HG03565 (cell line): ENCODE measurements at regions not wholly inside any gene's neighbourhood (a gene's known extent, or its start where the extent isn't known, plus 50 kb on each side); places are given as distances from the start of the nearest gene placed in this dataset.

Experiments
- ATAC-seq: cut with Tn5 transposase; IDR thresholded peaks from one replicate; pipeline ENCODE4 v1.9.1; 2021; ENCODE audit warnings: mild to moderate bottlenecking, moderate library complexity; ENCODE audit not compliant: unreplicated experiment

GRCh38 chr11:134516529-134516928 is 104.5 kb upstream of the B3GAT1 start:
- no peak for ATAC-seq

- no peak for ATAC-seq
Observed at GRCh38 chr11:134515081-134515960, 103.3 kb upstream of the B3GAT1 start.

GRCh38 chr11:134514354-134514951 is 102.4 kb upstream of the B3GAT1 start:
- no peak for ATAC-seq

DNA sequence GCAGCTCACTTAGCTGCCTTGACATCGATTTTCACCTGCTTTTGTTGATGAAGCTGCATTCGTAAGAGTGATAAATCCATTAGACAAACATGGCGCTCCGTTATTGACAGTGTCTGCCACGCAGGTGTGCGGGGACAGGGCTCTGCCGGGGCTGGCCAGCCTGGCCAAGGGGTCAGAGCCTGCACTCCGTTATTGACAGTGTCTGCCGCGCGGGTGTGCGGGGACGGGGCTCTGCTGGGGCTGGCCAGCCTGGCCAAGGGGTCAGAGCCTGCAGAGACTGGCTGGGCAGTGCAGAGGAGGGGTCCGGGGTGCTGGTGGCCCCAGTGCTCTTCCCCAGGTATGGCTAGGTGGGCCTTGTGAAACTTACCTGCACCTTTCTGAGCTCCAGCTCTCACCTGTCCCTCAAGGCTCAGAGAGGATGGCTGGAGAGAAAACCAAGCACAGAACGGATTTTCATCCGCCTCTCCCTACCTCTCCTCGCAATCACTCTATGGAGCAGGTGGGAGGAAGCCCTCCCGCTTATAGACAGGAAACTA is 101.6 kb upstream of the B3GAT1 start:
- ATAC-seq, result no peak

DNA sequence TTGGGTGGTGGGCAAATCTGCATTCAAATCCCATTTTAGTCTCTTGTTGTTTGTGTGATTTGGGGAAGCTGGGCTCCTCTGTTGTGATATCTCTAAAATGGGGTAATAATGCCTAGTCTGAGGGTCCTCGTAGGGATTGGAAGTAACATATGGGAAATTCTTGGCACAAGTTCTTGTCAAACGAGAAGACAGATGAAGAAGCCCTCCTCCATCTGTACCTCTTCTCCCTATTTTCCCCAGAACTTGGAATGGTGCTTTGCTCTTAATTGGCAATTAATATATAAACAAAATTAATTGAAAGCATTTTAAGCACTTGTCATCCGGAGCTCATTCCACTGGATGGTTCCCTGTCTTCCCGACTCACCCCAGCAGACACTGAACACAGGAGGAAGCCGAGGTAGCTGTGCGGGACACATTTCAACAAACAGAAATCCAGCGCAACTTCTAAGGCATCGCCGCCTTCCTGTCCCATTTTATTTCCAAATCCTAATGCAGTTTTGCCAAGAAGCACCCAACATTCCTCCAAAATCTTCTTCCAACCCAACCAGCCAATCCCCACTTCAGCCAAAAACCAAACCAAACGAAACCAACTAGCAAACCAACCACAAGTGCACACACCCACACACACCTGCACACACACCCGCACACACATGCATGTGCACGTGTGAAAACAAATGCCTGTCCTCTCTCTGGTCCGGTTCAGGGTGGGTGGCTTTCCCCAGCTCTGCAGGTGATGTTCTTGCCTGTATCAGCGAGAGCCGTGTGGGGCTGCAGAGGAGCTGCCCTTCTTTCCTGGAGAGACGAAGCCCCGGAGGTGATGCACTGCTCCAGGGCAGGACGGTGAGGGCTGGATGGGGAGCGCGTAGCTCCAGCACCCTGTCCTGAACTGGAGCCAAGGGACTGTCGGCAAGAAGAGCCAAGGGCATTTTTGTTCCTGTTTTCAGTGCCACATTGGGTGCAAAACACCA is 100.8 kb upstream of the B3GAT1 start:
- ATAC-seq, result no peak

GRCh38 chr11:134512061-134512460 is 100.0 kb upstream of the B3GAT1 start:
- no peak for ATAC-seq

DNA sequence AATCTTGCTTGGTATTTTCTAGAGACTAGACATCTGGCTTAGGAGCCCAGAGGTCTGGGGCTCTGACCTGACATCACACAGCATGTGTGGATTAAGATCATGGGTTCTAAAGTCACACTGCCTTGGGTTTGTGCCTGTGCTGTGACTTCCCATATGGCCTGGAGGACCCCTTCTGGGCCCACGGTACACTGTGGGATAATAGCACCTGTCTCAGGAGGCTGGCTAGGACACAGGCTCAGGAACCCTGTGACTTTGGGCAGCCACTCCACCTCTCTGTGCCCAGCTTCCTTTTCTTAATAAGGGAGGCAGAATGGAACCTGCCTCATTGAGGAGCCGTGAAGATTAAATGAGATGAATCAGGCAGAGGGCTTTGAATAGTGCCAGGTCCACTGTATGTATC is 99.2 kb upstream of the B3GAT1 start:
- no peak for ATAC-seq

- ATAC-seq, result no peak
Observed at GRCh38 chr11:134510233-134511040, 98.4 kb upstream of the B3GAT1 start.

DNA sequence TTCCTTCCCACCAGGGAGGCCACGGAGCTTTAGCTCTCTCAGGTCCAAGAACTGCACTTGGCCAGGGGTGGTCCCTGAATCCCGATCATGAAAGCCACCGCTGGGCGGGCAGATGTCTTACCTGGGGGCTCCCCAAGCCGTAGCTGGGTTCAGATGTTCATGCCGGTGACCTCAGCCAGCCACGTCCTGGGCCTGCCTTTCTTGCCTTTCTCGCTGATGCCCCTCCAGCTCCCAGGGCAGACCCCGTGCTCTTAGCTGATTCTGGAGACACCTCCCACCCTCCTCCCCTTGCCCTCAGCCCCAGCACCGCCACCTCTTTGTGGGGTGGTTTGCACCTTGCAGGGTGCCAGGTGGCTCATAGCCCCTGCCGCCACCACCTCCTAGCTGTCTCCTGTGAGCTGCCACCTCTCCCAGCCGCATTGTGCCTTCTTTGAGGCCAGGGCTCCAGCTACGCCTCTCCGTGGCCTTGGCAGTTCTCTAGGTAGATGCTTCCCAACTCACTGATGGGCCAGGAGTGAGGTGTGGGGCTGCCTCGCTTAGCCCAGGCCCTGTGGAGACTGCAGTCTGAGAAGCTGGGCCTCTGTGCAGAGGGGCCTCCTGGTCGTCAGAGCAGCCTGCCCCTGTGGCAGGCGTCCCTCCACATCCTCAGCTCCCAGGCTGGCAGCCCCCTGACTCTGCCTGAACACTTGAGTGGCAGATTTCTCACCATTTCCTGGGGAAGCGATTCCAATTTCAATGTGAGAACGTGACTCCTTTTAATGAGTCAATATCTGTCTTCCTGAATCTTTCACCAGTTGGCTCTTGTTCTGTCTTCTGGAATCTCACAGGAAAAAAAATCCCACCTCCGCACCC is 97.6 kb upstream of the B3GAT1 start:
- no peak for ATAC-seq

DNA sequence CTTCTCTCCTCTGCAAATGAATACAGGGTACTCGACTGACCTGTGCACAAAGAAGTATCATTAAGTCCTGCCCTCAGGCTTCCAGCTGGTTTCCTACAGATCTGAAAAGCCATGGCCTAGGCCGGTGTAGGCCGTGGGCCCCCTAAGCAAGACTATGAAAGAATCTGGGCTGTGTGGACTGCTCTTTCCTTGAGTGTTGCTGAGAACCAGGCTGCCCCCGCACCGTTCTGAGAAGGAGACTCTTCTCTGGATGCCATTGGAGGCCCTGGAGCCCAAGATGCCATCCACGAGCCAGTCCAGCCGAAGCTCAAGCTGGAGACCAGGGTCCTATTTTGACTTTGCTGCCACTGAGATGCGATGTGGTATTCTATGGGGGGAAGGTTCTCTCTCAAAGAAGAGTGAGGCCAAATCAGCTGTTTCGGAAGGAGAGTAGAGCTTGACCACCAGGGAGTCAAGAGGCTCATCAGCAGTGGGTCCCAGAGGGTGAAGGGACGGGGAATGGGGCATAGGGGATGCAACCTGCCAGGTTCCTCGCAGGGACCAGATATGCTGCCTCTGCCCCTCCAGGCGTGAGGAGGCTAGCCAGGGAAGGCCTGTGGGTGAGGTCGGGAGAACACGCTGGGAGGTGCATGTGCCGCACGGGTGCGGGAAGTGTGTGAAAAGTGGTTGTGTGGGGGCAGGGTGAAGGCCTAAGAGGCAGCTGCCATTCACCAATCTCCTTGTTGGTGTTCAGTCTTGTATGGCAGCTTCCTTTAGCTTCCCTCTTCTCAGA is 96.4 kb upstream of the B3GAT1 start:
- ATAC-seq, result no peak

DNA sequence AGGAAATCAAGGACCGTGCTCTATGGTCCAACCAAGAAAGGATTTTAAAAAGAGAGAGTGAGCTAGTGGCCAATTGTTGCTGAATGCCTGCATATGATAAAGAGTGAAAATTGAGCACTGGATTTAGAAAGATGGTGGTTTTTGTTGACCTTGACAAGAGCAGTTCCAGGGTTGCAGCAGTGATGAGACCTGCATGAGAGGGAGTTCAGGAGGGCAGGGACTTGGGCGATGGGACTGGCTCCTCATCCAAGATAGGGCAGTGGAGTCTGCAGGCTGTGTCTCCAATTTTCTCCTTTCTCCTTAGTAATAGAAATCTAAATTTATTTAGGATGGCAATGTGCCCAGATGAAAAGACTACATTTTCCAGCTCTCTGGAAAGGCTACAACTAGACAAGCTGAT is 94.0 kb upstream of the B3GAT1 start:
- ATAC-seq, result no peak

DNA sequence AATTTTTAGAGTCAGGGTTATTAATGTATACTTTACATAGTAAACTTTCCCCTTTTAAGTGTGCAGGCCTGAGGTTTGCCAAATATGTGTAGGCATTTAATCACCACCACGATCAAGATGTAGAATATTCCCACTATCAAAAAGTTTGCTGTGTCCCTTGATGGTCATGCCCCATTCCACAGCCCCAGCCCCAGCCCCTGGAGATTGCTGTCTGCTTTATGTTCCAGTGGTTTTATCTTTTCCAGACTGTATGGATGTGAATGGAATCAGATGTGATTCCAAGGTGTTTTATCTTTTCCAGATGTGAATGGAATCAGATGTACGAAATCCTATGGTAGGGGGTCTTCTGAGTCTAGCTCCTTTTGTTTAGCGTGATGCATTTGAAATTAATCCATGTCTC is 93.1 kb upstream of the B3GAT1 start:
- ATAC-seq, result no peak

DNA sequence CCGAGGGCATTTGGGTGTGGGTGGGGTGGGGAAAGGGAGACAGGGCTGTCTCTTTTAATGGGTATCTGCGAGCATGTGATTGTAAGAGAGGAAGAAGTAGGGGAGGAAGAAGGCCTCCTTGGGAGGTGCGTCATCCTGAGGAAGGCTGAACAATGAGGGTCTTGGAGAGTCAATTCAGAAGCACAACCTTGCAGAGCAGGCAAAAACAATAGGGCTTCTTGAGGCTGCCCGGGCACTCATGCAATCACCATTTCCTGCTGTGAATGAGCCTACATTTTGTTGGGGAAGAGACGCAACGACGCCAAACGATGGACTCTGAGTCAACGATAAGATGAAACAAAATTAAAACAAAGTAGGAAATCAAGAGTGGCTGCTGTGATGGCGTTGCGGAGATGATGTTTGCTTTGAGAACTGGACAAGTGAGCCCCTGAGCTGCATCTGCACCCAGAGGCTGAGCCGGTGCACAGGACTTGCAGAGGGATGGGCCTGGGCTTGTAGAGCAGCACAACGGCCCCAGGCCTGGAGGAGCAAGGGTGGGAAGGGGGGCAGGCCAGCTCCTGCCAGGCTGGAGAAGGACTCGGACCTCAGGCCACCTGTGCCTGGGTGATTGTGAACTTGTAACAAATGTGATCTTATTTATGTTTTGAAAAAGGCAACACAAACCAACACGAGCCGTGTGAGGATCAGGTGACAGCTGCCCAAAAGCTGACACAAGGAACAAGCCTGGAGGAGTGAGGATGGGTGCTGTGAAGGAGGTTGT is 92.3 kb upstream of the B3GAT1 start:
- ATAC-seq, result no peak

- no peak for ATAC-seq
Observed at GRCh38 chr11:134503596-134503995, 91.6 kb upstream of the B3GAT1 start.

- no peak for ATAC-seq
Observed at GRCh38 chr11:134503100-134503499, 91.1 kb upstream of the B3GAT1 start.

DNA sequence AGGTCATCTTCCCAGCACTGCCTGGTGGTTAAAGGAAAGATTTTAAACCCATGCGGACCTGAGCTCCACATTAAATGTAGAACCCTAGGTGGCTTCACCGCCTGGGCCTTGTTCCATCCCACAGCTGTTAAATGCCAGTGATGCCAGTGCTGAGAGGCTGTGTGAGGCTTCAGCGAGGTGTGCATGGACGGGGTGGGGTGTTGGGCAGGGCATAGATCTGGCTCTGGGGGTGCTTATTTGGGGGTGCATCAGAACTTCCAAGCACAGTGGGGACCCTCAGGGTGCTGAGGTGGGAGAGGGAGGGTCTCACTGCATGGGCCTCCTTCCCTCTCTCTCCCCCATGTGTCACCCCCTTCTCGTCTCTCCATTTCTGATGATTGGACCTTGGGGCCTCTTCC is 90.1 kb upstream of the B3GAT1 start:
- ATAC-seq, result no peak

DNA sequence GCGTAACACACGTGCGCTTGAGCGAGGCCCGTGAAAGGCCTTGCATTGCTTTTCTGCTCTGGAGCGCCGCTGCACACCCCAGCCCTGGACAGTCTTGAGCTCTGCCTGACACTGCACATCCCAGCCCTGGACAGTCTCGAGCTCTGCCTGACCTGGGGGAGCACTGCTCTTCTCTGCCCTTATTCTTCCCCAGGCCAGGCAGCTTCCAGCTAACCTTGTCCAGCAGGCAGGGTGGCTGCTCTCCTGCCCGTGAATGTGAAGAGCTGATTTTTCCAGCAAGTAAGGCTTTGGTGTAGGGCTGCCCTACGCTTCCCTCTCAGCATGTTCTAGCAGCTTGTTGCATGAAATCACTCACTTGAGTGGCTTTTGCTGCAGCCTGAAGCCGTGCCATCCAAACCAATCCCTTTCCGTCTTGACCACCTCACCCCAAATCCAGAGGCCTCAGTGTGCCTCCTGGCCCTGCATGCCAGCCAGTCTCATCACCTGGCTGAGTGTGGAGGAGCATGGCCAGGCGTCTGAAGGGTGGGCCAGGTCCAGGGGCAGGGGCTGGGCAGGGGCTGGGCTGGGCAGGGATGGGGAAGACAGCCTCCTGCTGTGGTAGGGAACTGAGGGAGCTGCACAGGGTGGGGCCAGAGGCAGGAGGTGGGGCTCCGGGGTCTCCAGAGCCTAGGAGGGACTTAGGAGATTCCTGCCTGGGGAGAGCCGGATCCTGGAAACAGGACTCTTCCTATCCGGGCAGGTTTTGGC is 89.5 kb upstream of the B3GAT1 start:
- ATAC-seq, result no peak
